ENCODE measurements at regions not wholly inside any gene's neighbourhood (a gene's known extent, or its start where the extent isn't known, plus 50 kb on each side); places are given as distances from the start of the nearest gene placed in this dataset.

DNA sequence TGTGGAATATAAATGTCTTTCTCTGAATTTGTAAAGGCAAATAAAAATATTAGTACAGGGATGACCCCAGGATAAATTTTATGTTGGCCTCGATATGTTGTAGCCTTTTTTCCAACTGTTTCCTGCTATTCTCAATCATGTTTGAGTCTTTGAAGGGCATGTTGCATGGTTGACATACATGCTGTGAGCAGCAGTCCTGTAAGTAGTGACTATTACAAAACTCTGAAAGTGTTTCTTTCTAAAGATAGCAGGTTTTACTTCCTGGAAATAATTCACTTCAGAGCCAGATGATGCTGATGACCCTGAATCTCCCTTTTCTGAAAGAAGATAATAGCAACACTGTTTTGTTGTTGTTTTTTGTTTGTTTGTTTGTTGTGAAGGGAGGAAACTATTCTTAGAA lies 393.0 kb upstream of the GNPDA2 start:
- intact Hi-C loops (cut with micrococcal nuclease; ENCODE audit: unreplicated experiment): no loop called here
- TF ChIP-seq ZFP36L1 (CRISPR knock-in tag; IDR thresholded peaks at IDR 0.05) (no peak), FLYWCH1 (CRISPR knock-in tag; IDR thresholded peaks at IDR 0.05) (no peak), DZIP1 (CRISPR knock-in tag; IDR thresholded peaks at IDR 0.05) (no peak), CBX1 (IDR thresholded peaks at IDR 0.05; ENCODE audit: low read depth) (no peak), ZFP36 (IDR thresholded peaks at IDR 0.05; ENCODE audit: borderline replicate concordance, low read depth, low read length, partially characterized antibody) (no peak), IRX3 (CRISPR knock-in tag; IDR thresholded peaks at IDR 0.05; ENCODE audit: borderline replicate concordance, low read depth) (no peak), MTA1 (CRISPR knock-in tag; IDR thresholded peaks at IDR 0.05; ENCODE audit: borderline replicate concordance) (no peak), ZNF572 (CRISPR knock-in tag; IDR thresholded peaks at IDR 0.05) (no peak), HMGXB4 (CRISPR knock-in tag; IDR thresholded peaks at IDR 0.05; ENCODE audit: borderline replicate concordance in 1 of 2, low read depth in 1 of 2) (no peak), HCFC1 (IDR thresholded peaks at IDR 0.05; ENCODE audit: low read depth, low read length) (no peak), MEIS2 (CRISPR knock-in tag; IDR thresholded peaks at IDR 0.05) (no peak), ZKSCAN1 (IDR thresholded peaks at IDR 0.05; ENCODE audit: low read length) (no peak), ZNF749 (CRISPR knock-in tag; IDR thresholded peaks at IDR 0.05; ENCODE audit: borderline replicate concordance) (no peak), ATF3 (CRISPR knock-in tag; IDR thresholded peaks at IDR 0.05) (no peak), SRF (IDR thresholded peaks at IDR 0.05; ENCODE audit: low read depth, low read length) (no peak)
- TF ChIP-seq, protein P1, sequence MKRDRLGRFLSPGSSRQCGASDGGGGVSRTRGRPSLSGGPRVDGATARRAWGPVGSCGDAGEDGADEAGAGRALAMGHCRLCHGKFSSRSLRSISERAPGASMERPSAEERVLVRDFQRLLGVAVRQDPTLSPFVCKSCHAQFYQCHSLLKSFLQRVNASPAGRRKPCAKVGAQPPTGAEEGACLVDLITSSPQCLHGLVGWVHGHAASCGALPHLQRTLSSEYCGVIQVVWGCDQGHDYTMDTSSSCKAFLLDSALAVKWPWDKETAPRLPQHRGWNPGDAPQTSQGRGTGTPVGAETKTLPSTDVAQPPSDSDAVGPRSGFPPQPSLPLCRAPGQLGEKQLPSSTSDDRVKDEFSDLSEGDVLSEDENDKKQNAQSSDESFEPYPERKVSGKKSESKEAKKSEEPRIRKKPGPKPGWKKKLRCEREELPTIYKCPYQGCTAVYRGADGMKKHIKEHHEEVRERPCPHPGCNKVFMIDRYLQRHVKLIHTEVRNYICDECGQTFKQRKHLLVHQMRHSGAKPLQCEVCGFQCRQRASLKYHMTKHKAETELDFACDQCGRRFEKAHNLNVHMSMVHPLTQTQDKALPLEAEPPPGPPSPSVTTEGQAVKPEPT (CRISPR knock-in tag; IDR thresholded peaks at IDR 0.05; ENCODE audit: low read depth): no peak
- TF ChIP-seq, protein P2, sequence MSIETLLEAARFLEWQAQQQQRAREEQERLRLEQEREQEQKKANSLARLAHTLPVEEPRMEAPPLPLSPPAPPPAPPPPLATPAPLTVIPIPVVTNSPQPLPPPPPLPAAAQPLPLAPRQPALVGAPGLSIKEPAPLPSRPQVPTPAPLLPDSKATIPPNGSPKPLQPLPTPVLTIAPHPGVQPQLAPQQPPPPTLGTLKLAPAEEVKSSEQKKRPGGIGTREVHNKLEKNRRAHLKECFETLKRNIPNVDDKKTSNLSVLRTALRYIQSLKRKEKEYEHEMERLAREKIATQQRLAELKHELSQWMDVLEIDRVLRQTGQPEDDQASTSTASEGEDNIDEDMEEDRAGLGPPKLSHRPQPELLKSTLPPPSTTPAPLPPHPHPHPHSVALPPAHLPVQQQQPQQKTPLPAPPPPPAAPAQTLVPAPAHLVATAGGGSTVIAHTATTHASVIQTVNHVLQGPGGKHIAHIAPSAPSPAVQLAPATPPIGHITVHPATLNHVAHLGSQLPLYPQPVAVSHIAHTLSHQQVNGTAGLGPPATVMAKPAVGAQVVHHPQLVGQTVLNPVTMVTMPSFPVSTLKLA (IDR thresholded peaks at IDR 0.05): no peak
- FAIRE-seq (no peak), DNase-seq (ENCODE audit: low spot score) (no peak), ATAC-seq (no peak)
- Histone ChIP-seq H2AFZ (ENCODE audit: low read length) (no peak overlapping the region), H3K9me3 (ENCODE audit: low read length) (peaks cover 35% of the 10 kb centered on the region), H3K4me1 (ENCODE audit: insufficient read depth, low read length) (no peaks in the 10 kb centered on the region), H3K4me2 (ENCODE audit: low read depth, low read length) (no peak overlapping the region), H4K20me1 (ENCODE audit: insufficient read depth, low read length) (no peaks in the 10 kb centered on the region), H3K27me3 (ENCODE audit: control insufficient read depth in 1 of 2, insufficient read depth in 2 of 2, low read length in 2 of 2) (no peaks in the 10 kb centered on the region), H3K9ac (ENCODE audit: insufficient read depth, low read depth, low read length) (no peak overlapping the region), H3K27ac (ENCODE audit: extremely low read length, insufficient read depth, low read length) (no peak overlapping the region), H3K36me3 (replicated peaks in 1 of 2; ENCODE audit: control insufficient read depth in 1 of 2, insufficient read depth in 2 of 2, low read length in 2 of 2) (no peaks in the 10 kb centered on the region), H3K4me3 (replicated peaks in 1 of 3; ENCODE audit: insufficient read depth in 1 of 3, low read depth in 2 of 3, low read length in 3 of 3) (no peak overlapping the region), H3K79me2 (ENCODE audit: insufficient read depth, low read length) (no peaks in the 10 kb centered on the region)
- CTCF ChIA-PET (ENCODE audit: low intra/inter-chr PET ratio, low total read pairs): no interaction called here
- WGBS (ENCODE audit: low lambda C conversion rate): 5% methylated on average over 1 of the region's 1 CpG
- POLR2A ChIA-PET: no interaction called here
- no TSS peak for BruUV-seq (replicated peaks)
- in situ Hi-C loops (cut with HindIII; ENCODE audit: extremely low pct_ligation_motif_present, low pct_unique_long_range_greater_than_20kb): no loop called here

Data from HepG2 (cell line).